ENCODE measurements at regions not wholly inside any gene's neighbourhood (a gene's known extent, or its start where the extent isn't known, plus 50 kb on each side); places are given as distances from the start of the nearest gene placed in this dataset.
"Not testable (repeated sequence)": the region's sequence is repeated elsewhere in the genome, so short reads cannot be mapped to it uniquely, and the experiment has no call there.

DNA sequence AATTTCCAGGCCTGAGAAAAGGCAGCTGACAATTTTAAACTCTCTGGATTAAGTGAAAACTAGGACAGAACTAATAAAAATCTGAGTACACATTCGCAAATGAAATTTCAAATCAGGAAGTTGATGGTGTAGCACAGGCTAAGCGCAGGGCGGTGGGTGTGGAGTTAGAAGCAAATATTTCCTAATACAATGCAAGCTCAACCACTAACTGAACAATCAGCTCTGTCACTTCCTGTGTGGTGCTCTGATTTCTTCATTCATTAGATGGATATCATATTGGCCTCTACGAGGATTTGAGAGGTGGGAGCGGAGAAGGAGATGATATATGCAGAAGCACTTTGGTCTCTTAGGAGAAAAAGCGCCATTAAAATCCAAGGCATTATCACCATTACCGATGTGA is 885.0 kb downstream of the TUBA3C start:
- TF ChIP-seq, protein P1, sequence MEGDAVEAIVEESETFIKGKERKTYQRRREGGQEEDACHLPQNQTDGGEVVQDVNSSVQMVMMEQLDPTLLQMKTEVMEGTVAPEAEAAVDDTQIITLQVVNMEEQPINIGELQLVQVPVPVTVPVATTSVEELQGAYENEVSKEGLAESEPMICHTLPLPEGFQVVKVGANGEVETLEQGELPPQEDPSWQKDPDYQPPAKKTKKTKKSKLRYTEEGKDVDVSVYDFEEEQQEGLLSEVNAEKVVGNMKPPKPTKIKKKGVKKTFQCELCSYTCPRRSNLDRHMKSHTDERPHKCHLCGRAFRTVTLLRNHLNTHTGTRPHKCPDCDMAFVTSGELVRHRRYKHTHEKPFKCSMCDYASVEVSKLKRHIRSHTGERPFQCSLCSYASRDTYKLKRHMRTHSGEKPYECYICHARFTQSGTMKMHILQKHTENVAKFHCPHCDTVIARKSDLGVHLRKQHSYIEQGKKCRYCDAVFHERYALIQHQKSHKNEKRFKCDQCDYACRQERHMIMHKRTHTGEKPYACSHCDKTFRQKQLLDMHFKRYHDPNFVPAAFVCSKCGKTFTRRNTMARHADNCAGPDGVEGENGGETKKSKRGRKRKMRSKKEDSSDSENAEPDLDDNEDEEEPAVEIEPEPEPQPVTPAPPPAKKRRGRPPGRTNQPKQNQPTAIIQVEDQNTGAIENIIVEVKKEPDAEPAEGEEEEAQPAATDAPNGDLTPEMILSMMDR (IDR thresholded peaks at IDR 0.05; ENCODE audit: insufficient read depth, low read length, poor library complexity, severe bottlenecking): not testable (repeated sequence)
- TF ChIP-seq EZH2phosphoT487 (conservative IDR thresholded peaks at IDR 0.05; ENCODE audit: low read length): not testable (repeated sequence)
